ENCODE measurements at regions not wholly inside any gene's neighbourhood (a gene's known extent, or its start where the extent isn't known, plus 50 kb on each side); places are given as distances from the start of the nearest gene placed in this dataset.

DNA sequence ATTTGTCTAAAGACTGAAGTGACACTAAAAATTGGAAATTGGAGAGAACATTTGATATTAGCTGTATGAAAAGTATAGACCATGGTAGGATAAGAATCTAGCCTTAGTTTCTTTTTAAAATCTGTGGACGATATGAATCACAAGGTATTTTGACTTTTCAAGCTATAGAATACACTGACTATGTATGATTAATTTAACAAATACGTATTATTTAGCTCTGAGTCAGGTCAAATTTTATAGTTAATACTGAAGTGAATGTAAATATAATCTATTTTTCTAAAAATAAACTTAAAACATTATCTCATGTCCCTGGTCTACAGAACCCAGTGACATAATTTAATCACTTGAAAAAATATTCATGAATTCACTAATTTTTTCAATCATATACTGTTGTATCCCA, 795.6 kb upstream of the SLITRK1 start:
- no peaks in the 10 kb centered on the region for H3K9me3 Mint-ChIP-seq (ENCODE audit: unreplicated experiment)
- no peak overlapping the region for H3K27ac Mint-ChIP-seq (ENCODE audit: unreplicated experiment)
- POLR2A ChIA-PET, result no interaction called here
- no peaks in the 10 kb centered on the region for H3K36me3 Mint-ChIP-seq (ENCODE audit: insufficient read depth, unreplicated experiment)
- intact Hi-C loops (cut with micrococcal nuclease; ENCODE audit: unreplicated experiment), result no loop called here
- no peaks in the 10 kb centered on the region for H3K4me1 ChIP-seq
- CTCF ChIA-PET, result no interaction called here
- H3K4me1 Mint-ChIP-seq (ENCODE audit: low read depth, unreplicated experiment), result no peaks in the 10 kb centered on the region
- TF ChIP-seq CTCF (IDR thresholded peaks at IDR 0.05; ENCODE audit: insufficient read depth in 1 of 2, low read depth in 1 of 2, low read length in 1 of 2, severe bottlenecking in 1 of 2, unreplicated experiment in 1 of 2), result no peak
- BruUV-seq (replicated peaks), result no TSS peak
- peaks cover 3% of the 10 kb centered on the region for H3K27me3 Mint-ChIP-seq (ENCODE audit: insufficient read depth, unreplicated experiment)
- H3K9me3 ChIP-seq, result no peaks in the 10 kb centered on the region
- no peaks in the 10 kb centered on the region for H3K27me3 ChIP-seq (replicated peaks; ENCODE audit: control insufficient read depth, insufficient read depth, low read length)
- no peak overlapping the region for H3K4me3 Mint-ChIP-seq (ENCODE audit: unreplicated experiment)
- H3K36me3 ChIP-seq (ENCODE audit: control insufficient read depth, insufficient read depth, low read length), result no peaks in the 10 kb centered on the region
- no peak overlapping the region for H3K4me3 ChIP-seq (ENCODE audit: low read depth, low read length)
- DNase-seq, result no peak

DNA sequence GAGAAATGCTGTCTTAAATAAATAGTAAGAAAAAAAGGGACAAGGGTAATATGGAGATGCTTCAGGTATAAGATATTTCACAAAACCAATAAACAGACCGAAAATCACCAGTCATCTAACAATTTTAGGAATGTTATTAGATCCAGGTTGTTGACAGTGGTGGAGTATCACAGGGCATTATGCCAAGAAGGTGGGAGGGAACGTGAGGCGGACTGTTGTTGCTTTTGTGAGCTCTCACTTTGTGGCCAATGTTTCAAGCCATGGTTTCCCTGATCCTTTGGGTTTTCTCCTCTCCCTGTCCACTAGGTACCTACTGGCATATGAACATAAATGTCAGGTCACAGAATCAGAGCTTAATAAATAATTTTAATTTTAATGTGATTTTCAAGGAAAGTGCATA, 790.3 kb upstream of the SLITRK1 start:
- DNase-seq, result no peak
- intact Hi-C loops (cut with micrococcal nuclease; ENCODE audit: unreplicated experiment), result no loop called here
- CTCF ChIA-PET, result no interaction called here
- peaks cover 3% of the 10 kb centered on the region for H3K27me3 Mint-ChIP-seq (ENCODE audit: insufficient read depth, unreplicated experiment)
- H3K9me3 Mint-ChIP-seq (ENCODE audit: unreplicated experiment), result no peaks in the 10 kb centered on the region
- H3K36me3 Mint-ChIP-seq (ENCODE audit: insufficient read depth, unreplicated experiment), result no peaks in the 10 kb centered on the region
- H3K27ac Mint-ChIP-seq (ENCODE audit: unreplicated experiment), result no peak overlapping the region
- POLR2A ChIA-PET, result no interaction called here
- H3K4me3 ChIP-seq (ENCODE audit: low read depth, low read length), result no peak overlapping the region
- TF ChIP-seq CTCF (IDR thresholded peaks at IDR 0.05; ENCODE audit: insufficient read depth in 1 of 2, low read depth in 1 of 2, low read length in 1 of 2, severe bottlenecking in 1 of 2, unreplicated experiment in 1 of 2), result no peak
- H3K36me3 ChIP-seq (ENCODE audit: control insufficient read depth, insufficient read depth, low read length), result no peaks in the 10 kb centered on the region
- BruUV-seq (replicated peaks), result no TSS peak
- H3K9me3 ChIP-seq, result no peaks in the 10 kb centered on the region
- H3K27me3 ChIP-seq (replicated peaks; ENCODE audit: control insufficient read depth, insufficient read depth, low read length), result no peaks in the 10 kb centered on the region
- no peaks in the 10 kb centered on the region for H3K4me1 Mint-ChIP-seq (ENCODE audit: low read depth, unreplicated experiment)
- H3K4me3 Mint-ChIP-seq (ENCODE audit: unreplicated experiment), result no peak overlapping the region
- no peaks in the 10 kb centered on the region for H3K4me1 ChIP-seq

- no peak for TF ChIP-seq CTCF (IDR thresholded peaks at IDR 0.05; ENCODE audit: insufficient read depth in 1 of 2, low read depth in 1 of 2, low read length in 1 of 2, severe bottlenecking in 1 of 2, unreplicated experiment in 1 of 2)
- Histone ChIP-seq H3K9me3 (no peaks in the 10 kb centered on the region), H3K36me3 (ENCODE audit: control insufficient read depth, insufficient read depth, low read length) (no peaks in the 10 kb centered on the region), H3K4me3 (ENCODE audit: low read depth, low read length) (no peak overlapping the region), H3K4me1 (no peaks in the 10 kb centered on the region), H3K27me3 (replicated peaks; ENCODE audit: control insufficient read depth, insufficient read depth, low read length) (no peaks in the 10 kb centered on the region)
- ChIA-PET CTCF (no interaction called here), POLR2A (no interaction called here)
- H3K36me3 Mint-ChIP-seq (ENCODE audit: insufficient read depth, unreplicated experiment), result no peaks in the 10 kb centered on the region
- intact Hi-C loops (cut with micrococcal nuclease; ENCODE audit: unreplicated experiment), result no loop called here
- DNase-seq, result no peak
- no peaks in the 10 kb centered on the region for H3K9me3 Mint-ChIP-seq (ENCODE audit: unreplicated experiment)
- no peak overlapping the region for H3K4me3 Mint-ChIP-seq (ENCODE audit: unreplicated experiment)
- H3K27ac Mint-ChIP-seq (ENCODE audit: unreplicated experiment), result no peak overlapping the region
- peaks cover 4% of the 10 kb centered on the region for H3K27me3 Mint-ChIP-seq (ENCODE audit: insufficient read depth, unreplicated experiment)
- no peaks in the 10 kb centered on the region for H3K4me1 Mint-ChIP-seq (ENCODE audit: low read depth, unreplicated experiment)
- no TSS peak for BruUV-seq (replicated peaks)
Measured at GRCh38 chr13:84670245-84670644, 788.0 kb upstream of the SLITRK1 start.

All from Caco-2 (cell line).